Endothelial cell of umbilical vein (primary cell): ENCODE measurements at regions not wholly inside any gene's neighbourhood (a gene's known extent, or its start where the extent isn't known, plus 50 kb on each side); places are given as distances from the start of the nearest gene placed in this dataset.

Experiments used
- BruUV-seq: library from RNA; stranded (reverse); fragments of 400-500 nt; replicated peaks from 2 replicates; lab custom pipeline; 2021; lab: Mats Ljungman, UMichigan
- CTCF ChIA-PET: fragments of 300-600, 350-600 bp; sonication (Branson Sonifier 250); formaldehyde crosslinking; loops from one replicate; lab custom pipeline; 2021; ENCODE audit warnings: antibody characterized with exemption, inconsistent platforms; lab: Charles Lee
- POLR2A ChIA-PET: fragments of 300-600, 350-600 bp; sonication (Branson Sonifier 250); formaldehyde crosslinking; loops from one replicate; lab custom pipeline; 2021; ENCODE audit warnings: antibody characterized with exemption, inconsistent platforms; lab: Charles Lee
- DNase-seq: peaks from one replicate; pipeline ENCODE4 v3.0.0-alpha.2; 2011; ENCODE audit warnings: low read depth, low spot score
- FAIRE-seq: peaks from 2 replicates; lab custom pipeline; 2011; peaks lifted over from hg19 to GRCh38; lab: Jason Lieb, UNC
- H2AFZ ChIP-seq: 2 replicates; pipeline ENCODE4 v1.6.0; 2012; ENCODE audit warnings: low read depth, low read length, control low read depth, inconsistent platforms
- H3K27ac ChIP-seq: 2 replicates; pipeline ENCODE4 v1.5.1; 2011; ENCODE audit warnings: low read depth, mild to moderate bottlenecking, control low read depth, low read length, moderate library complexity; ENCODE audit not compliant: insufficient read depth
- H3K27me3 ChIP-seq, 2 experiments: 2 replicates each; pipeline versions ENCODE4 v1.6.0 to v1.6.1; 2011; ENCODE audit warnings: low read length in 2 of 2, mixed read lengths in 1 of 2; ENCODE audit not compliant: control insufficient read depth in 2 of 2, insufficient read depth in 2 of 2
- H3K36me3 ChIP-seq, 2 experiments: 2 replicates in 1 of 2; 3 replicates in 1 of 2; pipeline ENCODE4 v1.5.1; 2011; ENCODE audit warnings: low read length in 2 of 2, mild to moderate bottlenecking in 1 of 2, moderate library complexity in 1 of 2; ENCODE audit not compliant: control insufficient read depth in 2 of 2, insufficient read depth in 2 of 2; ENCODE audit errors: extremely low read depth in 1 of 2
- H3K4me1 ChIP-seq: 3 replicates; pipeline ENCODE4 v1.5.1; 2011; ENCODE audit warnings: mild to moderate bottlenecking, low read length; ENCODE audit not compliant: control insufficient read depth, insufficient read depth; ENCODE audit errors: extremely low read depth
- H3K4me2 ChIP-seq: 2 replicates; pipeline ENCODE4 v1.6.1; 2011; ENCODE audit warnings: low read length, control low read depth, mixed read lengths; ENCODE audit not compliant: insufficient read depth
- H3K4me3 ChIP-seq, 3 experiments: fragments of 200-600 bp in 1 of 3; sonication (generic), shearing (Covaris generic) in 1 of 3; replicated peaks in 1 of 3; 2 replicates each; pipeline ENCODE4 v1.5.1; 2011 to 2016; ENCODE audit warnings: control low read depth in 3 of 3, low read length in 3 of 3, mild to moderate bottlenecking in 2 of 3, inconsistent platforms in 1 of 3, low read depth in 1 of 3, moderate library complexity in 1 of 3; ENCODE audit not compliant: insufficient read depth in 1 of 3
- H3K79me2 ChIP-seq: 2 replicates; pipeline ENCODE4 v1.6.0; 2012; ENCODE audit warnings: low read length, inconsistent platforms; ENCODE audit not compliant: control insufficient read depth, insufficient read depth
- H3K9ac ChIP-seq: replicated peaks from 2 replicates; pipeline ENCODE3; 2011; ENCODE audit warnings: low read length, control low read depth; ENCODE audit not compliant: insufficient read depth; ENCODE audit errors: extremely low read depth
- H3K9me1 ChIP-seq: replicated peaks from 3 replicates; pipeline ENCODE4 v1.6.0; 2011; ENCODE audit warnings: mild to moderate bottlenecking, low read length; ENCODE audit not compliant: control insufficient read depth, insufficient read depth; ENCODE audit errors: extremely low read depth
- H3K9me3 ChIP-seq: replicated peaks from 2 replicates; pipeline ENCODE4 v1.5.1; 2012; ENCODE audit warnings: low read length, inconsistent platforms; ENCODE audit not compliant: control insufficient read depth, insufficient read depth
- H4K20me1 ChIP-seq: replicated peaks from 2 replicates; pipeline ENCODE3; 2011; ENCODE audit warnings: mild to moderate bottlenecking, low read length; ENCODE audit not compliant: control insufficient read depth, insufficient read depth; ENCODE audit errors: extremely low read depth
- FOS ChIP-seq: IDR thresholded peaks from 2 replicates; pipeline ENCODE4 v1.6.1; 2011; ENCODE audit warnings: mild to moderate bottlenecking, low read length, moderate library complexity, borderline replicate concordance; ENCODE audit not compliant: insufficient read depth
- JUN ChIP-seq: IDR thresholded peaks from 2 replicates; pipeline ENCODE4 v1.6.1; 2011; ENCODE audit warnings: borderline replicate concordance, low read depth; ENCODE audit not compliant: insufficient read length, insufficient read depth
- MYC ChIP-seq: IDR thresholded peaks from one replicate; pipeline ENCODE4 v1.6.1; 2011; ENCODE audit warnings: mild to moderate bottlenecking, low read depth, low read length
- POLR2A ChIP-seq: IDR thresholded peaks from 2 replicates; pipeline ENCODE4 v1.6.1; 2012; ENCODE audit warnings: low read depth, mild to moderate bottlenecking, control low read depth, low read length
- POLR2AphosphoS5 ChIP-seq: IDR thresholded peaks from 2 replicates; pipeline ENCODE4 v1.6.1; 2012; ENCODE audit warnings: low read depth, mild to moderate bottlenecking, control low read depth, low read length, moderate library complexity; ENCODE audit not compliant: insufficient read depth
- dilution Hi-C: fragments of 300-500 bp; cut with MboI; formaldehyde crosslinking; loops from one replicate; pipeline ENCODE4 v1.15.0; 2019; ENCODE audit warnings: low sequenced_read_pairs; ENCODE audit not compliant: extremely low pct_ligation_motif_present
- intact Hi-C: fragments of 100-400 bp; cut with micrococcal nuclease; formaldehyde crosslinking; loops from one replicate; pipeline ENCODE4 v1.10.0; 2022

DNA sequence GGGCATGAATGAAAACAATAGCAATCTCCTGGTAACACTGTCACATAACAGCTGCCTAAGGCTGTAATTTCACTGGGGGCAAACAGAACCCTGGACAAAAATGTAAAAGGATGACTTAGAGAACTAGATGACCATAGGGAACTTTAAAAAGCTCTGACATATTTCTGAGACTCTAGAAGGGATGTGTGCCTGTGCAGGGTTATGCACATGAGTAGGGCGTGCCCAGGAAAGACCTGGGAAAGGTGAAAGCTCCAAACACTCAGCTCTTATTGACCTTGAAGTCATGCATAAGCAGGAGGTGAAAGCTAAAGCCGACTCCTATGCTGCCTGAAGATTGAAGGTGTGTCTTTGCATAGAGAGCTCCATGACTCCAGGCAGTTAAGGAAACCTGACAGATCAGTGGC is 118.4 kb upstream of the BTBD3 start:
- H4K20me1 ChIP-seq, result no peaks in the 10 kb centered on the region
- DNase-seq (no peak), FAIRE-seq (no peak)
- intact Hi-C loops (no loop called here), dilution Hi-C loops (no loop called here)
- no peaks in the 10 kb centered on the region for H3K27me3 ChIP-seq
- H2AFZ ChIP-seq, result no peak overlapping the region
- no peaks in the 10 kb centered on the region for H3K4me1 ChIP-seq
- no peak overlapping the region for H3K4me2 ChIP-seq
- H3K9me1 ChIP-seq, result no peaks in the 10 kb centered on the region
- H3K36me3 ChIP-seq, result no peaks in the 10 kb centered on the region
- H3K9ac ChIP-seq, result no peak overlapping the region
- BruUV-seq, result no TSS peak
- ChIA-PET CTCF (no interaction called here), POLR2A (no interaction called here)
- H3K79me2 ChIP-seq, result no peaks in the 10 kb centered on the region
- H3K27ac ChIP-seq, result no peak overlapping the region
- H3K9me3 ChIP-seq, result no peaks in the 10 kb centered on the region
- no peak overlapping the region for H3K4me3 ChIP-seq
- TF ChIP-seq POLR2AphosphoS5 (no peak), JUN (no peak), MYC (no peak), FOS (no peak)

DNA sequence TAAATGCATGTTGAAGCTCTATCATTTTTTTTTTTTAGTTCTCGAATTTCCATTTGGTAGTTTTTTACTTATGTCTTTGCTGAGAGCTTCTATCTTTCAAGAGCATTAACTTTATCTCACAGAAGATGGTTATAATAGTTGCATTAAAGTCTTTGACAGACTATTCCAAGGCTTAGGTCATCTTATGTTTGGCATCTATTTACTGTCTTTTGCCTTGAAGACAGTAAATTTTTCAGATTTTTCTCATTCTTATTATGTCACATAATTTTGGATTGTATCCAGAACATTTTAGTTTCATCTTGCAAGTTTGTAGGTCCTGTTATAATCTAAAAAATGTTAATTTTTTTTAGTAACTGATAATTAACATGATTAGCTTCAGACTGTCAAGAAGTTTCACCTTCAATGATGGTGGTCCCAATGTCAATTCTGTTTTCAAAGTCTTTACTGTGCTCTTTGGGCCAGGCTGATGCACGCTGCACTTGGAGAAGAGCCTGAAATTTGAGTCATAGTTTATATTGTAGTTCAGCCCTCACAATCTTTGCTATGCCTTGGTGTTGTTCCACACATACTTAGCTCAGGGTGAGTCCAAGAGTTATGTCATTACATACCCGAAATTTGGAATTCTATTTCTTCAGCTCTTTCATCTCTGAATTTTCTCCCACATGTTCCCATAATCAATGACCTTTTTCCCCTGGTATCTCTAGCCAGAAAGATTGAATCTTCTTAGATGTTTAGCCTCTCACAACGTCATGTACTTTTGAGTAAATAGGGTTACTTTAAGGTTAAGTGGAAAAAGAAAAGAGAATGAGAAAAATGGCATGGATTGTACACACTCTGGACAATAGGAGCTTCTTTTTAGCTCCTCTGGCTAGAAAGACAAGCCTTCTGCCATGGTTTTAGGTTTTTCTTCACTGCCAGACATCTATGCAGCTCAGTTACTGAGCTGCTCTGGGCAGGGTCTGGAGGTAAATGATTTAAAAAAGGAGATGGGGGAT is 110.3 kb upstream of the BTBD3 start:
- no peak overlapping the region for H2AFZ ChIP-seq
- H3K9ac ChIP-seq, result no peak overlapping the region
- H4K20me1 ChIP-seq, result no peaks in the 10 kb centered on the region
- no peaks in the 10 kb centered on the region for H3K36me3 ChIP-seq
- FAIRE-seq (peak; percentile 72), DNase-seq (peak; percentile 80)
- H3K4me1 ChIP-seq, result peaks cover 8% of the 10 kb centered on the region
- H3K79me2 ChIP-seq, result no peaks in the 10 kb centered on the region
- intact Hi-C loops, result no loop called here
- no peaks in the 10 kb centered on the region for H3K9me1 ChIP-seq
- ChIA-PET POLR2A (no interaction called here), CTCF (interaction anchor here (0.9 kb wide), 1 partner anchor 205 kb away, joined by 4 read pairs; no protein-coding TSS in a partner anchor)
- BruUV-seq, result no TSS peak
- dilution Hi-C loops, result no loop called here
- no peak for TF ChIP-seq POLR2A
- TF ChIP-seq FOS, result peak; percentile 14
- H3K4me3 ChIP-seq, result no peak overlapping the region
- H3K27me3 ChIP-seq, result no peaks in the 10 kb centered on the region
- H3K9me3 ChIP-seq, result no peaks in the 10 kb centered on the region
- peak overlapping the region; percentile 22 for H3K4me2 ChIP-seq
- no peak overlapping the region for H3K27ac ChIP-seq
